ENCODE measurements at regions not wholly inside any gene's neighbourhood (a gene's known extent, or its start where the extent isn't known, plus 50 kb on each side); places are given as distances from the start of the nearest gene placed in this dataset.

DNA sequence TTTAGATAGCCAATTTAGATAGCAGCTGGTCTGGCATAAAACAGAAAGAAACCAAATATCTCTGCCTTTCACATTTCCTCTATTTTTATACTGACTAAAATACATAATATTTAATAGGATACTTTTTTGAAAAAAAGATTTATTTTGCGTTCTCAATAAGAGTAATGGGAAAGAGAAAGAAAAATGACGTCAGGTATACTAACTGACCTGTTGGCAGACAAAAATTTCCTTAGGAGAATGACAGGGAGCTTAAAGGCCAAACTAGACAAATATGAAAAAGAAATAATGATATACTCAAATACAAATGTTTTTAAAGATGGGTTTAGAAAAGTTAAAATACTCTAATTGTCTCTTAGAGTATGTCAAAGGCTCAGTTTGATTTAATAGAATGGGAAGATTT, 309.4 kb upstream of the ADGRL3 start:
- Histone ChIP-seq H3K4me1 (no peaks in the 10 kb centered on the region), H3K9me3 (no peaks in the 10 kb centered on the region), H3K27me3 (no peaks in the 10 kb centered on the region), H3K27ac (no peak overlapping the region), H3K36me3 (no peaks in the 10 kb centered on the region), H3K4me3 (no peak overlapping the region)
- 90% methylated on average over 2 of the region's 2 CpGs for WGBS
- no peak for DNase-seq (ENCODE audit: low spot score in 2 of 2)
- TF ChIP-seq, protein P1, sequence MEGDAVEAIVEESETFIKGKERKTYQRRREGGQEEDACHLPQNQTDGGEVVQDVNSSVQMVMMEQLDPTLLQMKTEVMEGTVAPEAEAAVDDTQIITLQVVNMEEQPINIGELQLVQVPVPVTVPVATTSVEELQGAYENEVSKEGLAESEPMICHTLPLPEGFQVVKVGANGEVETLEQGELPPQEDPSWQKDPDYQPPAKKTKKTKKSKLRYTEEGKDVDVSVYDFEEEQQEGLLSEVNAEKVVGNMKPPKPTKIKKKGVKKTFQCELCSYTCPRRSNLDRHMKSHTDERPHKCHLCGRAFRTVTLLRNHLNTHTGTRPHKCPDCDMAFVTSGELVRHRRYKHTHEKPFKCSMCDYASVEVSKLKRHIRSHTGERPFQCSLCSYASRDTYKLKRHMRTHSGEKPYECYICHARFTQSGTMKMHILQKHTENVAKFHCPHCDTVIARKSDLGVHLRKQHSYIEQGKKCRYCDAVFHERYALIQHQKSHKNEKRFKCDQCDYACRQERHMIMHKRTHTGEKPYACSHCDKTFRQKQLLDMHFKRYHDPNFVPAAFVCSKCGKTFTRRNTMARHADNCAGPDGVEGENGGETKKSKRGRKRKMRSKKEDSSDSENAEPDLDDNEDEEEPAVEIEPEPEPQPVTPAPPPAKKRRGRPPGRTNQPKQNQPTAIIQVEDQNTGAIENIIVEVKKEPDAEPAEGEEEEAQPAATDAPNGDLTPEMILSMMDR (IDR thresholded peaks at IDR 0.05) = no peak
- TF ChIP-seq POLR2AphosphoS5 (IDR thresholded peaks at IDR 0.05) (no peak), EP300 (IDR thresholded peaks at IDR 0.05) (no peak), POLR2A (IDR thresholded peaks at IDR 0.05) (no peak)

DNA sequence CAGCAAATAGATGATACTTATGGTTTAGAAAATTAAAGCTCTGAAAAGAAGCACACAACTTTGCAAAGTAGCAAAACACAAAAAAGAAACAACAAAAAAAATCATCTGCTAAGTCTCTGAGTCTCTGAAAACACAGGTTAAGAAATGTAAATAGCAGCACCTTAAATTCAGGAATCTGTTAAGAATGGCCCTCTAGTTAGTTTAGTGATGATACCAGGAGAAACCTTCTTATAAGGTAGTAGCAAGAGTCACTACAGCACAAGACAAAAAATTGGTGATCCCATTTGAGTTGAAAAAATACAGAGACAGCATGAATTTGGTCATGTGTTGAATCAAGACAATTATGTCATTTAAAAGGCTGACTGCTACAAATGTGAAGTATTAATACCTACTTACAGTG, 308.2 kb upstream of the ADGRL3 start:
- Histone ChIP-seq H3K9me3 (no peaks in the 10 kb centered on the region), H3K4me3 (no peak overlapping the region), H3K27ac (no peak overlapping the region), H3K4me1 (no peaks in the 10 kb centered on the region), H3K27me3 (no peaks in the 10 kb centered on the region), H3K36me3 (no peaks in the 10 kb centered on the region)
- no peak for DNase-seq (ENCODE audit: low spot score in 2 of 2)
- no peak for TF ChIP-seq POLR2A (IDR thresholded peaks at IDR 0.05)

DNA sequence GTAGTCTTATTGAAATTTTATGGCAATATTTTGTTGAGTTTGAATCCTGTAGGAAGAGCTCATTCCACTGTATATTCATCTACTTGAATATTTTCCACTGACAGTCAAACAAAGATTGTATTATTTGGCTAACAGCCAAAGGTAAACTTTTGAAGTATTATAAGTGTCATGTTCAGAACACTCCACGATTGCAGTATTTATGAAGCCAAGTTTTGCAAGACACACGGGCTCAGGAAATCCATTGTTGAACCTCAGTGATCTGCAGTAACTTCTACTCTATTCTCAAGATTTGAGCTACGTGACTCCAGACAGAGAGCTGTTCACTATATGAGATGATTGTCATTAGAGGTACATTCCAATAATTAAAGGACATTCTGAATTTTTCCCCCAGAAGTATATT, 302.7 kb upstream of the ADGRL3 start:
- Histone ChIP-seq H3K27ac (no peak overlapping the region), H3K4me3 (no peak overlapping the region), H3K9me3 (no peaks in the 10 kb centered on the region), H3K36me3 (no peaks in the 10 kb centered on the region), H3K4me1 (no peaks in the 10 kb centered on the region), H3K27me3 (no peaks in the 10 kb centered on the region)
- 31% methylated on average over 3 of the region's 3 CpGs for WGBS
- no peak for TF ChIP-seq POLR2AphosphoS5 (IDR thresholded peaks at IDR 0.05)
- TF ChIP-seq, protein P1 (IDR thresholded peaks at IDR 0.05) = no peak
- TF ChIP-seq EP300 (IDR thresholded peaks at IDR 0.05) = no peak
- TF ChIP-seq POLR2A (IDR thresholded peaks at IDR 0.05) = no peak
- DNase-seq (ENCODE audit: low spot score in 2 of 2) = no peak

DNA sequence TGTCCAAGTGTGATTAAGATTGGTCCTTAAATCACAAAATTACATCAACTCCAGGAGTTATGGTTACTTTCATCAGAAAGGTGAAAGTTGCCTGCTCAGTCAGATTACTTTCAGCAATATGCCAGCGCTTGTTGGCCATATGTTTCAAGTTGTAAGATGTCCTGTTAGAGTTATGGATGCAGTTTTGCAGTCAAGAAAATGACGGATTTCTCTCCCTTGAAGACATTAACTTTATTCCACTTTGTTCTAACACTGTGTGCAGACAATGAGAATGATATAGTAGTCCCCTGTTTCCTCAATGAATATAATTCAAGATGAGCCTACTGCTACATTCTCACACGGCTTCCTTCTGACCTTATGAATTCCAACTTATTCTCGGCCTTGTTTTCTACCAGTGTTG, 295.0 kb upstream of the ADGRL3 start:
- Histone ChIP-seq H3K27me3 (no peaks in the 10 kb centered on the region), H3K36me3 (no peaks in the 10 kb centered on the region), H3K27ac (no peak overlapping the region), H3K4me3 (no peak overlapping the region), H3K9me3 (no peaks in the 10 kb centered on the region), H3K4me1 (no peaks in the 10 kb centered on the region)
- TF ChIP-seq POLR2AphosphoS5 (IDR thresholded peaks at IDR 0.05) (no peak), EP300 (IDR thresholded peaks at IDR 0.05) (no peak), POLR2A (IDR thresholded peaks at IDR 0.05) (no peak)
- TF ChIP-seq, protein P1 (IDR thresholded peaks at IDR 0.05) = no peak
- no peak for DNase-seq (ENCODE audit: low spot score in 2 of 2)
- 83% methylated on average over 4 of the region's 4 CpGs for WGBS

DNA sequence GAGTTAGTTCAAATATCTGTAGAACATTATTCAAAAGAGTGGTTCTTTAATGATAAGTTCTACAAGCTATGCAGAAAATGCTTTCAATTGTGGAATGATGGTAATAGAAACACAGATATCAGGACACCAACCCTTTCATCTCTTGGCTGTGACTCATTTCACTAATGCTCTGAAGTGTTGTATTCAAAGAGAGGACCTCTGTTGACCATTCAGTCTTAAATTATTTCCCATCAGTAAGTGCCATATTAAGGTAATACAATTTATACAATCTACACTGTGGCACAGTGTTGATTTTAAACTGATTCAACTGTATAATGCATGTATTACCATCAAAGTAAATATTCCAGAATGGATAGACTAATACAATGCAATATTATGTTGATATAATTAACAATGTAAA, 289.0 kb upstream of the ADGRL3 start:
- H3K4me1 ChIP-seq = no peaks in the 10 kb centered on the region
- no peaks in the 10 kb centered on the region for H3K36me3 ChIP-seq
- TF ChIP-seq, protein P1 (IDR thresholded peaks at IDR 0.05) = no peak
- TF ChIP-seq EP300 (IDR thresholded peaks at IDR 0.05) (no peak), POLR2AphosphoS5 (IDR thresholded peaks at IDR 0.05) (no peak), POLR2A (IDR thresholded peaks at IDR 0.05) (no peak)
- no peak overlapping the region for H3K4me3 ChIP-seq
- H3K27me3 ChIP-seq = no peaks in the 10 kb centered on the region
- DNase-seq (ENCODE audit: low spot score in 2 of 2) = no peak
- H3K9me3 ChIP-seq = no peaks in the 10 kb centered on the region
- H3K27ac ChIP-seq = no peak overlapping the region

DNA sequence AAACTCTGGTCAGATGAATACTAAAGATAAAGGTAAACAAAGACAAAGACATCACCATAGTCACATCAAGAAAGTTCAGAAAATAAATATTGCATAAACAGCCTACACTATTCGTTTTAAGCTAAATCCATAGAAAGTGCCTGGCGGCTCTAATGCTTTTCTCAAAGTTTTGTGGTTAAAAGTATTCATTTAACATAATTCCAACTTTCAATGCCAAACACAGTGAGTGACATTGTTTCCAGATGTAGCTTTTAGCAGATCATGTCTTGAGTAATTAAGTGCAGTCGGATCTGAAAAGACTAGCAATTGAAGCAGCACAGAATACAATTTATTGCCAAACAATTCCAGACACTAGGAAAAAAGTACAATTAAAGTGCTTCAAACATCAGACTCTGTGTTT, 287.1 kb upstream of the ADGRL3 start:
- WGBS = 45% methylated on average over 3 of the region's 3 CpGs
- no peak overlapping the region for H3K27ac ChIP-seq
- no peak for DNase-seq (ENCODE audit: low spot score in 2 of 2)
- H3K36me3 ChIP-seq = no peaks in the 10 kb centered on the region
- no peaks in the 10 kb centered on the region for H3K4me1 ChIP-seq
- H3K4me3 ChIP-seq = no peak overlapping the region
- no peaks in the 10 kb centered on the region for H3K9me3 ChIP-seq
- TF ChIP-seq EP300 (IDR thresholded peaks at IDR 0.05) = no peak
- no peak for TF ChIP-seq POLR2AphosphoS5 (IDR thresholded peaks at IDR 0.05)
- no peaks in the 10 kb centered on the region for H3K27me3 ChIP-seq
